GM12873 (cell line): ENCODE measurements at regions not wholly inside any gene's neighbourhood (a gene's known extent, or its start where the extent isn't known, plus 50 kb on each side); places are given as distances from the start of the nearest gene placed in this dataset.

Experiments used
- CTCF ChIP-seq: IDR thresholded peaks from 2 replicates; pipeline ENCODE4 v1.5.1; 2012; ENCODE audit warnings: low read depth, mild to moderate bottlenecking, moderate library complexity, low read length, control low read depth; ENCODE audit not compliant: insufficient read depth; ENCODE audit errors: missing control alignments

- no peak for TF ChIP-seq CTCF
Observed at GRCh38 chrX:86887341-86887740, 630.3 kb upstream of the KLHL4 start.

GRCh38 chrX:86910027-86910426 is 607.6 kb upstream of the KLHL4 start:
- TF ChIP-seq CTCF = no peak

- TF ChIP-seq CTCF = no peak
Observed at GRCh38 chrX:86910602-86911311, 606.8 kb upstream of the KLHL4 start.

- no peak for TF ChIP-seq CTCF
Observed at GRCh38 chrX:86914569-86914968, 603.0 kb upstream of the KLHL4 start.

GRCh38 chrX:86917959-86918358 is 599.6 kb upstream of the KLHL4 start:
- no peak for TF ChIP-seq CTCF

GRCh38 chrX:86930419-86930818 is 587.2 kb upstream of the KLHL4 start:
- TF ChIP-seq CTCF = no peak

- no peak for TF ChIP-seq CTCF
Observed at GRCh38 chrX:86935988-86936387, 581.6 kb upstream of the KLHL4 start.
